ENCODE measurements at regions not wholly inside any gene's neighbourhood (a gene's known extent, or its start where the extent isn't known, plus 50 kb on each side); places are given as distances from the start of the nearest gene placed in this dataset.
"Not testable (repeated sequence)": the region's sequence is repeated elsewhere in the genome, so short reads cannot be mapped to it uniquely, and the experiment has no call there.

DNA sequence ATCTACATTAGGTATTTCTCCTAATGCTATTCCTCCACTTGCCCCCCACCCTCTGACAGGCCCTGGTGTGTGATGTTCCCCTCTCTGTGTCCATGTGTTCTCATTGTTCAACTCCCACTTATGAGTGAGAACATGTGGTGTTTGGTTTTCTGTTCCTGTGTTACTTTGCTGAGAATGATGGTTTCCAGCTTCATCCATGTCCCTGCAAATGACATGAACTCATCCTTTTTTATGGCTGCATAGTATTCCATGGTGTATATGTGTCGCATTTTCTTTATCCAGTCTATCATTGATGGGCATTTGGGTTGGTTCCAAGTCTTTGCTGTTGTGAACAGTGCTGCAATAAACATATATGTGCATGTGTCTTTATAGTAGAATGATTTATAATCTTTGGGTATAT, 50.6 kb upstream of the GRHL3 start:
- in situ Hi-C loops (cut with HindIII; ENCODE audit: low sequenced_read_pairs); DNase-seq (ENCODE audit: low read depth); H3K4me3 ChIP-seq (ENCODE audit: low read depth, low read length): not testable (repeated sequence)

- no peak for DNase-seq (ENCODE audit: low read depth)
- H3K4me3 ChIP-seq (ENCODE audit: low read depth, low read length) = no peak overlapping the region
- in situ Hi-C loops (cut with HindIII; ENCODE audit: low sequenced_read_pairs) = no loop called here
- TF ChIP-seq, protein P1, sequence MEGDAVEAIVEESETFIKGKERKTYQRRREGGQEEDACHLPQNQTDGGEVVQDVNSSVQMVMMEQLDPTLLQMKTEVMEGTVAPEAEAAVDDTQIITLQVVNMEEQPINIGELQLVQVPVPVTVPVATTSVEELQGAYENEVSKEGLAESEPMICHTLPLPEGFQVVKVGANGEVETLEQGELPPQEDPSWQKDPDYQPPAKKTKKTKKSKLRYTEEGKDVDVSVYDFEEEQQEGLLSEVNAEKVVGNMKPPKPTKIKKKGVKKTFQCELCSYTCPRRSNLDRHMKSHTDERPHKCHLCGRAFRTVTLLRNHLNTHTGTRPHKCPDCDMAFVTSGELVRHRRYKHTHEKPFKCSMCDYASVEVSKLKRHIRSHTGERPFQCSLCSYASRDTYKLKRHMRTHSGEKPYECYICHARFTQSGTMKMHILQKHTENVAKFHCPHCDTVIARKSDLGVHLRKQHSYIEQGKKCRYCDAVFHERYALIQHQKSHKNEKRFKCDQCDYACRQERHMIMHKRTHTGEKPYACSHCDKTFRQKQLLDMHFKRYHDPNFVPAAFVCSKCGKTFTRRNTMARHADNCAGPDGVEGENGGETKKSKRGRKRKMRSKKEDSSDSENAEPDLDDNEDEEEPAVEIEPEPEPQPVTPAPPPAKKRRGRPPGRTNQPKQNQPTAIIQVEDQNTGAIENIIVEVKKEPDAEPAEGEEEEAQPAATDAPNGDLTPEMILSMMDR (IDR thresholded peaks at IDR 0.05; ENCODE audit: low read depth, low read length, missing control alignments) = no peak
Measured at GRCh38 chr1:24266998-24267397, 52.2 kb upstream of the GRHL3 start.

DNA sequence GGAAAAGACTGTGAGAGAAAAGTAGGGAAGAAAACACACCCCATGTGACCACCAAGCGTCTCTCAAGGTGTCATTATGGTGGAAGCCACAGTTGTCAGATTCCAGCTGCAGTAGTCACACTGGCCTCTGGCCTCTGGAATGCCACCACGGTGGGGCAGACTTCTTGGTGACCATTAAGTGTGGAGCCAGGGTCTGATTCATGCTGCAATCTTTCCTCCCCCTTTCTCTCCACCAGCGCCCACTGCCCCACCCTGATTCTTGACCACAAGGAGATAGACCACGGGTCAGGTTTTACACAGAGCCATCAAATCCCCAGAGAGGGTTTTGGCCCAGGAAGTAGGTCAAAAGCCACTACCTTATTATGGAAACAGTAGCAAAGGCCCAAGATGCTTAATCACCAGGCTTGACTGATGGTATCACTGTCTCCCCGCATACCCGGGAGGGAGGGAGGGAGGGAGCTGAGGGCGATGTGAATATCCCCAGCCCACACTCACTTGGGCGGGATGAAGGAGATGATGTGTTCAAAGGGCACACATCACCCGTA, 52.7 kb upstream of the GRHL3 start:
- peak; percentile 62 for DNase-seq (ENCODE audit: low read depth)
- no peak overlapping the region for H3K4me3 ChIP-seq (ENCODE audit: low read depth, low read length)
- in situ Hi-C loops (cut with HindIII; ENCODE audit: low sequenced_read_pairs) = no loop called here
- TF ChIP-seq, protein P1 (IDR thresholded peaks at IDR 0.05; ENCODE audit: low read depth, low read length, missing control alignments) = no peak

- H3K4me3 ChIP-seq (ENCODE audit: low read depth, low read length) = no peak overlapping the region
- in situ Hi-C loops (cut with HindIII; ENCODE audit: low sequenced_read_pairs) = no loop called here
- TF ChIP-seq, protein P1 (IDR thresholded peaks at IDR 0.05; ENCODE audit: low read depth, low read length, missing control alignments) = no peak
- DNase-seq (ENCODE audit: low read depth) = no peak
Measured at GRCh38 chr1:24263746-24264145, 55.4 kb upstream of the GRHL3 start.

DNA sequence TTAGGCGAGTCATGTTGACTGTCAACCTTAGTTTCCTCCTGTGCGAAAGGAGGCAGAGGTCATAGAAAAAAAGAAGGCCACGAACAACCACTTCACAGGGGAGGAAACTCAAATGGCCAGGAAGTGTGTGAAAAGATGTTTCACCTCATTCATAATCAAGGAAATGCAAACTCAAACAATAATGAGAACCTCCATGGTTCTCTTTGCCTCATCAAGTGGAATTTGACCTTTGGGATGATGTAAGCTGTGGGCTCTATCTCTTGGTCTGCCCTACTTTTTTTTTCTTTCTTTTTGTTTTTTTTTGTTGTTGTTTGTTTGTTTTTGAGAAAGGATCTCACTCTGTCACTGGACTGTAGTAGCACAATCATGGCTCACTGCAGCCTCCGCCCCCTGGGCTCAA, 55.9 kb upstream of the GRHL3 start:
- TF ChIP-seq, protein P1 (IDR thresholded peaks at IDR 0.05; ENCODE audit: low read depth, low read length, missing control alignments) = no peak
- H3K4me3 ChIP-seq (ENCODE audit: low read depth, low read length) = no peak overlapping the region
- no peak for DNase-seq (ENCODE audit: low read depth)
- in situ Hi-C loops (cut with HindIII; ENCODE audit: low sequenced_read_pairs) = no loop called here

GRCh38 chr1:24261977-24262376, 57.2 kb upstream of the GRHL3 start:
- DNase-seq (ENCODE audit: low read depth) = no peak
- in situ Hi-C loops (cut with HindIII; ENCODE audit: low sequenced_read_pairs) = no loop called here
- TF ChIP-seq, protein P1 (IDR thresholded peaks at IDR 0.05; ENCODE audit: low read depth, low read length, missing control alignments) = no peak
- H3K4me3 ChIP-seq (ENCODE audit: low read depth, low read length) = no peak overlapping the region

- TF ChIP-seq, protein P1 (IDR thresholded peaks at IDR 0.05; ENCODE audit: low read depth, low read length, missing control alignments) = no peak
- no peak overlapping the region for H3K4me3 ChIP-seq (ENCODE audit: low read depth, low read length)
- DNase-seq (ENCODE audit: low read depth) = no peak
- in situ Hi-C loops (cut with HindIII; ENCODE audit: low sequenced_read_pairs) = no loop called here
Measured at GRCh38 chr1:24258735-24259424, 60.3 kb upstream of the GRHL3 start.
